ENCODE measurements at regions not wholly inside any gene's neighbourhood (a gene's known extent, or its start where the extent isn't known, plus 50 kb on each side); places are given as distances from the start of the nearest gene placed in this dataset.

DNA sequence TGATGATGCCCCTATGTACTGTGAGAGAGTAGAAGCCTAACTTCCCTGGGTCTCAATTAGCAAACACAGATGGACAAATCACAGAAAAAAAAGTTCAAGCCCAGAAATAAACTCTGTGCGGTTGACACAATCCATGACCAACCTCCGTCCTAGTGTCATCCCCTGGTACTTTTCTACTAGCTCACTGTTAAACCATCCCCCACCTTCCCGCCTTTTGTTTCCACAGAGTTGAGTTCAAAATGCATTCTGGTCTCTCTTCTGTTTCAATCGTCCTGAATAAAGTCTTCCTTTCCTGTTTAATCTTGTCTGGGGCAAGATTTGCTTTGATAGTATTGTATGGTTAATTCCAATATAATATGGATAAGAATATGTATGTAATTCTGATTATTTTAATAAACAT, 199.9 kb downstream of the SLC6A15 start:
- H2BK20ac ChIP-seq (ENCODE audit: low read depth, low read length): no peak overlapping the region
- H2BK15ac ChIP-seq (ENCODE audit: low read depth, low read length): no peak overlapping the region
- no peak overlapping the region for H2BK120ac ChIP-seq (ENCODE audit: low read depth, low read length)
- H3K9ac ChIP-seq (ENCODE audit: low read depth, low read length): no peak overlapping the region
- H3K79me1 ChIP-seq (ENCODE audit: low read depth in 1 of 2, low read length in 2 of 2): no peaks in the 10 kb centered on the region
- H3K4me1 ChIP-seq (ENCODE audit: control insufficient read depth, insufficient read depth, low read length): no peaks in the 10 kb centered on the region
- no peak overlapping the region for H2AFZ ChIP-seq (replicated peaks; ENCODE audit: low read length, poor library complexity)
- DNase-seq: no peak
- no peak overlapping the region for H3K18ac ChIP-seq (ENCODE audit: low read depth, low read length)
- no peak overlapping the region for H4K5ac ChIP-seq (ENCODE audit: low read depth, low read length)
- no peaks in the 10 kb centered on the region for H3K9me1 ChIP-seq (ENCODE audit: insufficient read depth, low read length)
- BruUV-seq (replicated peaks): no TSS peak
- no peak overlapping the region for H3K14ac ChIP-seq (replicated peaks; ENCODE audit: low read depth, low read length)
- H2AK9ac ChIP-seq (replicated peaks; ENCODE audit: low read depth, low read length, poor library complexity): no peak overlapping the region
- no CpG with 5 or more reads among the region's 4 CpGs for WGBS, 2 experiments (ENCODE audit: extremely low coverage in 2 of 2, insufficient read length in 1 of 2)
- ChIA-PET CTCF (no interaction called here), POLR2A (ENCODE audit: unreplicated experiment) (no interaction called here)
- dilution Hi-C loops (cut with HindIII; ENCODE audit: low sequenced_read_pairs, unreplicated experiment) (no loop called here), in situ Hi-C loops (cut with MboI; ENCODE audit: low sequenced_read_pairs) (no loop called here), intact Hi-C loops (cut with micrococcal nuclease) (no loop called here)
- no peaks in the 10 kb centered on the region for H3K9me3 ChIP-seq (ENCODE audit: control insufficient read depth, insufficient read depth, low read length)
- H4K20me1 ChIP-seq (ENCODE audit: insufficient read depth, low read length): no peaks in the 10 kb centered on the region
- no peak overlapping the region for H4K8ac ChIP-seq (ENCODE audit: low read depth in 2 of 2, low read length in 2 of 2)
- H3K56ac ChIP-seq (ENCODE audit: extremely low read depth, insufficient read depth, low read length): no peak overlapping the region
- H4K91ac ChIP-seq (ENCODE audit: insufficient read depth, low read depth, low read length): no peak overlapping the region
- H3K4ac ChIP-seq (ENCODE audit: low read depth, low read length): no peak overlapping the region
- no peak overlapping the region for H3K27ac ChIP-seq (ENCODE audit: insufficient read depth, low read length)
- no peaks in the 10 kb centered on the region for H3K36me3 ChIP-seq (ENCODE audit: control insufficient read depth, insufficient read depth, low read length)
- H2BK5ac ChIP-seq (ENCODE audit: low read depth, low read length, poor library complexity, severe bottlenecking): no peak overlapping the region
- no peak overlapping the region for H2AK5ac ChIP-seq (ENCODE audit: low read depth, low read length)
- no peak overlapping the region for H3K4me2 ChIP-seq (ENCODE audit: low read depth, low read length)
- H3K4me3 ChIP-seq (ENCODE audit: insufficient read depth, low read depth, low read length): no peak overlapping the region
- no peak for ATAC-seq (ENCODE audit: low read depth)
- no peak overlapping the region for H3K23ac ChIP-seq (ENCODE audit: low read depth, low read length)
- H3K27me3 ChIP-seq (ENCODE audit: control insufficient read depth, insufficient read depth, low read length): no peaks in the 10 kb centered on the region
- no peak for TF ChIP-seq NFE2L2 (IDR thresholded peaks at IDR 0.05; ENCODE audit: low read depth, low read length)
- no peak for TF ChIP-seq RFX5 (IDR thresholded peaks at IDR 0.05; ENCODE audit: low read depth, low read length)
- TF ChIP-seq MXI1 (IDR thresholded peaks at IDR 0.05; ENCODE audit: borderline replicate concordance, low read depth, low read length): no peak
- TF ChIP-seq BHLHE40 (IDR thresholded peaks at IDR 0.05; ENCODE audit: low read depth, low read length): no peak
- TF ChIP-seq, protein P1, sequence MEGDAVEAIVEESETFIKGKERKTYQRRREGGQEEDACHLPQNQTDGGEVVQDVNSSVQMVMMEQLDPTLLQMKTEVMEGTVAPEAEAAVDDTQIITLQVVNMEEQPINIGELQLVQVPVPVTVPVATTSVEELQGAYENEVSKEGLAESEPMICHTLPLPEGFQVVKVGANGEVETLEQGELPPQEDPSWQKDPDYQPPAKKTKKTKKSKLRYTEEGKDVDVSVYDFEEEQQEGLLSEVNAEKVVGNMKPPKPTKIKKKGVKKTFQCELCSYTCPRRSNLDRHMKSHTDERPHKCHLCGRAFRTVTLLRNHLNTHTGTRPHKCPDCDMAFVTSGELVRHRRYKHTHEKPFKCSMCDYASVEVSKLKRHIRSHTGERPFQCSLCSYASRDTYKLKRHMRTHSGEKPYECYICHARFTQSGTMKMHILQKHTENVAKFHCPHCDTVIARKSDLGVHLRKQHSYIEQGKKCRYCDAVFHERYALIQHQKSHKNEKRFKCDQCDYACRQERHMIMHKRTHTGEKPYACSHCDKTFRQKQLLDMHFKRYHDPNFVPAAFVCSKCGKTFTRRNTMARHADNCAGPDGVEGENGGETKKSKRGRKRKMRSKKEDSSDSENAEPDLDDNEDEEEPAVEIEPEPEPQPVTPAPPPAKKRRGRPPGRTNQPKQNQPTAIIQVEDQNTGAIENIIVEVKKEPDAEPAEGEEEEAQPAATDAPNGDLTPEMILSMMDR (conservative IDR thresholded peaks at IDR 0.05; ENCODE audit: low read depth, low read length): no peak
- TF ChIP-seq, protein P2, sequence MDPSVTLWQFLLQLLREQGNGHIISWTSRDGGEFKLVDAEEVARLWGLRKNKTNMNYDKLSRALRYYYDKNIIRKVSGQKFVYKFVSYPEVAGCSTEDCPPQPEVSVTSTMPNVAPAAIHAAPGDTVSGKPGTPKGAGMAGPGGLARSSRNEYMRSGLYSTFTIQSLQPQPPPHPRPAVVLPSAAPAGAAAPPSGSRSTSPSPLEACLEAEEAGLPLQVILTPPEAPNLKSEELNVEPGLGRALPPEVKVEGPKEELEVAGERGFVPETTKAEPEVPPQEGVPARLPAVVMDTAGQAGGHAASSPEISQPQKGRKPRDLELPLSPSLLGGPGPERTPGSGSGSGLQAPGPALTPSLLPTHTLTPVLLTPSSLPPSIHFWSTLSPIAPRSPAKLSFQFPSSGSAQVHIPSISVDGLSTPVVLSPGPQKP (IDR thresholded peaks at IDR 0.05; ENCODE audit: borderline replicate concordance, low read depth, low read length): no peak
- no peak for TF ChIP-seq RCOR1 (IDR thresholded peaks at IDR 0.05; ENCODE audit: insufficient replicate concordance, low read length)
- TF ChIP-seq RAD21 (IDR thresholded peaks at IDR 0.05; ENCODE audit: low read length): no peak
- no peak for TF ChIP-seq MAFK (IDR thresholded peaks at IDR 0.05; ENCODE audit: low read depth, low read length)
- no peak for TF ChIP-seq USF2 (IDR thresholded peaks at IDR 0.05; ENCODE audit: low read depth, low read length)
- no peak for TF ChIP-seq CEBPB (IDR thresholded peaks at IDR 0.05; ENCODE audit: low read depth, low read length)
- TF ChIP-seq MAZ (IDR thresholded peaks at IDR 0.05; ENCODE audit: borderline replicate concordance, low read depth, low read length): no peak
- TF ChIP-seq POLR2A (IDR thresholded peaks at IDR 0.05; ENCODE audit: low read depth, low read length): no peak
- TF ChIP-seq CHD1 (IDR thresholded peaks at IDR 0.05; ENCODE audit: low read depth, low read length): no peak
- TF ChIP-seq FOS (IDR thresholded peaks at IDR 0.05; ENCODE audit: low read depth, low read length): no peak
- TF ChIP-seq SMC3 (IDR thresholded peaks at IDR 0.05; ENCODE audit: low read depth, low read length): no peak

Measured in IMR-90 (cell line).